Hematopoietic multipotent progenitor cell treated with erythropoietin and hydrocortisone succinate and interleukin-3 and kit ligand, for 17 days (in vitro differentiated cells): ENCODE measurements at regions not wholly inside any gene's neighbourhood (a gene's known extent, or its start where the extent isn't known, plus 50 kb on each side); places are given as distances from the start of the nearest gene placed in this dataset.

Source experiments
- DNase-seq: peaks from one replicate; pipeline ENCODE4 v3.0.0-alpha.2; 2015; ENCODE audit warnings: low spot score

DNA sequence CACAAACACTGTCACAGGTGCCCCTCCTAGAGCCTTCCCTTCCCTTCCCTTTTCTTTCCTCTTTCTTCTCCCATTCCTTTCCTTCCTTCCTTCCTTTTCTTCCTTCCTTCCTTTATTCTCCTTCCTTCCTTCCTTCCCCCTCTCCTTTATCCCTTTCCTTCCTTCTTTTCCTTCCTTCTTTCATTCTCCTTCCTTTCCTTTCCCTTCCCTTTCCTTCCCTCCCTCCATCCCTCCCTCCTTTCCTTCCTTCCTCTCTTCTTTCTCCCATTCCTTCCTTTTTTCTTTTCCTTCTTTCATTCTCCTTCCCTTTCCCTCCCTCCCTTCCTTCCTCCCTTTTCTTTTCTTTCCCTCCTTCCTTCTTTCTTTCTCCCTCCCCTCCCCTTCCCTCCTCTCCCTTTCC lies 170.0 kb downstream of the ENGASE start:
- DNase-seq, result no peak

- no peak for DNase-seq
Observed at GRCh38 chr17:79243996-79244395, 169.4 kb downstream of the ENGASE start.

DNA sequence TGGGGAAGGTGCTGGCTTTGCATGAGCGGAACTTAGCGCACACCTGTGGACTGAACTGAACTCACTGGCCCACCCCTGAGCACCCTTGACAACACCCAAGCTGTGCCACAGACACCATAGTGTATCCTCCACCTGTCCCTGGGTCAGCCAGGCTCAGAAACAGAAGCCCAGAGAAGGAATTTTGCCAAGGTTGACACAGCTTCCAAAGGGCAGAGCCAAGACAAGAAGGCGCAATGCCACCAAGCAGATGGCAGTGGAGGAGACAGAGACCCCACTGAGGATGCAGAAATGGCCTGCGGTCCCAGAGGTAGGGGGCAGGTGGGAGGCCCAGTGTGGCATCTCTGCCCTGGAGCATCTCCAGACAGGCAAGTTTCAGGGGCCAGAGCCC lies 169.0 kb downstream of the ENGASE start:
- DNase-seq, result no peak

DNA sequence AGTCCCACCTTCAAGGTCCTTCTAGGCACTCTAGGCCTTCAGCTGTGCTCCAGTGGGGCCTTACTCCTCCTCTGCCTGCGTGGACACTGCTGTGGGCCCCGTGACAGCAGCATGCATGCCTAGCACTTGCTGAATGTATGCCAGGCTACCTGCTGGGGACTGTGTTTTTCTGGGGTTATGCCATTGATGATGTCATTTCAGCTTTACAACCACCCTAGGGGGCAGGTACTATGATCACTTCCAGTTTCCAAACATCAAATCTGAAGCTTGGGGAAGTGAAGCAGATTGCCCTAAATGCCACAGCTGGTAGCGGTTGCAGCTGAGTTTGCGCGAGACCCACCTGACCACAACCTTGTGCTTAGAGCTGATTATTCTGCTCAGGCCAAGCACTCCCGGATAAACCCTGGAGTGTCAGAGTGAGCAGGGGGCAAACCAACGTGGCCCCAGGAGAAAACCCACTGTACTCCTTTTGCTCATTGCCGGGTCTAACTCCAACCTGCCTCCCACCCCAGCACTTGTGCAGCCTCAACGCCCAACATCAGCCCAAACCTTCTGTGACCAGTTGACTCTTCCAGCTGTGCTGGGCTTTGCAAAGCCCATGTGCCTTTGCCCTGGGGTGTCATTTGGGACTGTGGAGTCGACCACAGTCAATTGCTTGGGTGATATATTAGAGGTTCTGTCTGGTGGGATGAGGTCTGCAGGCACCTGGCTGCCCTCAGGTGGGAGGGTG lies 168.4 kb downstream of the ENGASE start:
- DNase-seq, result no peak

- DNase-seq, result no peak
Observed at GRCh38 chr17:79242393-79242792, 167.8 kb downstream of the ENGASE start.

DNA sequence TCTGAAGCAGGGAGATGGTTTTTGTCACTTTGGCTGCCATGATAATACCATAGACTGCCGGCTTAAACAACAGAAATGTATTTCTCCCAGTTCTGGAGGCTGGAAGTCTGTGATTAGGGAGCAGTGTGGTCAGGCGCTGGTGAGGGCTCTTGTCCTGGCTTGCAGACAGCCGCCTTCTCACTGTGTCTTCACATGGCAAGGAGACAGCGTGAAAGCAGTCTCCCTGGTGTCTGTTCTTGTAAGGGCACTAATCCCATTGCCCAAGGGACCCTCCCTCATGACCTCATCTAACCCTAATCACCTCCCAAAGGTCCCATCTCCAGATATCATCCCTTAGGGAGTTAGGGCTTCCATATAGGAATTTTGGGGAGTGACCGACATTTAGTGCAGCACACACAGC lies 167.0 kb downstream of the ENGASE start:
- DNase-seq, result no peak

- DNase-seq, result no peak
Observed at GRCh38 chr17:79239205-79239604, 164.6 kb downstream of the ENGASE start.

DNA sequence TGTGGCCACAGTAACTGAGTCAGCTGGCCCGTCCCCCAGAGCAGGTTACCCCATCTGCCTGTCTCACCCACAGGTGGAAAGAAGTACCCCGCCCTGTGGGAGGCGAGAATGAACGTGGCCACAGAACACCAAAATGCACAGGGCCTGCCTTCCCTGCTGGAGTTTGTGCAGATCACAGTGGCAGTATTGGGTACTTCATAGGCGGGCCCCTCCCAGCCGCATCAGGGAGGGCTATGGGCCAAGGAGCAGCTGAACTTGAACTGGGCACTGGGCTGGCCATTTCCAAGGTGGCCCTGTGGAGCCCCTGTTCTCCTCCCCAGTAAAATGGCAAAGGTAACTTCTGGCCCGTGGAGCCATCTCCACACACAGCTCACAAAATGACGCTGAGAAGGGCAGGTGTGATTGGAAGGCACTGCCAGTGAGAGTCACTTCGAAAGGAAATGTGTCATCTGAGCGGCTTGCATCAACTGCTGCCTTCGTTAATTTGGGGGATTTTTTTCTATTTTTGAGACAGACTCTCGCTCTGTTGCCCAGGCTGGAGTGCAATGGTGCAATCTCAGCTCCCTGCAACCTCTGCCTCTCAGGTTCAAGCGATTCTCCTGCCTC lies 162.9 kb downstream of the ENGASE start:
- no peak for DNase-seq

GRCh38 chr17:79235808-79236207 lies 161.2 kb downstream of the ENGASE start:
- no peak for DNase-seq

DNA sequence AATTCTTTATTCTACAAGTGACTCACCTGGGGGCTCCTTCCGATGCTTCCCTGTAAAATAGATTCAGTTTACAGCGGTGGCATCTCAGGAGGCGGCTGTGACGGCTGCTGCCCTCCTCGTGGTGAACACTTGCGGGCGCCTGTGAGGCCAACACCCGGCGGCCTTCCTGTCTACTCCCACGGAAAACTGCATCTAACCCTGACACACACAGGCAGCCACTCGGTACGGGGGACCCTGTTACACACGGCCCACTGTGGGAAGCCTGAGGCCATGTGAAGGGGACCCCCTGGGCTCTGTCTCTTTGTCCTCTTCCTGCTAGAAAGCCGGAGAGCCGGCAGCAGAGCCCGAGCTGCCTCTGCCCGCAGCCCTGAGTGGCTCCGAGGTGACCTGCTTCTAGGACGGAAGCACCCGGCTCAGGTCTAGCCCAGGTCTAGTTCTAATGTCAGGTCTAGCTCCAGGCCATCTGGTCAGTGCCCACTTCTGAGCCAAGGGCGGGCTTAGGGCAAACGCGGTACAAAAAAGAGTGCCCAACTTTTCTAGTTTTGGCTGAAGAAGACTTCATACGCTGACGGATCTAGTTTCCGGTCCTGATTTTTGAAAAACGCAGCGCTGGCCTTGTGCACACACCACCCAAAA lies 159.4 kb downstream of the ENGASE start:
- DNase-seq, result no peak

- no peak for DNase-seq
Observed at GRCh38 chr17:79232957-79233356, 158.3 kb downstream of the ENGASE start.

- no peak for DNase-seq
Observed at GRCh38 chr17:79231766-79232287, 157.2 kb downstream of the ENGASE start.

- DNase-seq, result no peak
Observed at GRCh38 chr17:79230576-79230975, 156.0 kb downstream of the ENGASE start.

- DNase-seq, result no peak
Observed at GRCh38 chr17:79226037-79226436, 151.4 kb downstream of the ENGASE start.

- DNase-seq, result no peak
Observed at GRCh38 chr17:79224903-79225302, 150.3 kb downstream of the ENGASE start.

DNA sequence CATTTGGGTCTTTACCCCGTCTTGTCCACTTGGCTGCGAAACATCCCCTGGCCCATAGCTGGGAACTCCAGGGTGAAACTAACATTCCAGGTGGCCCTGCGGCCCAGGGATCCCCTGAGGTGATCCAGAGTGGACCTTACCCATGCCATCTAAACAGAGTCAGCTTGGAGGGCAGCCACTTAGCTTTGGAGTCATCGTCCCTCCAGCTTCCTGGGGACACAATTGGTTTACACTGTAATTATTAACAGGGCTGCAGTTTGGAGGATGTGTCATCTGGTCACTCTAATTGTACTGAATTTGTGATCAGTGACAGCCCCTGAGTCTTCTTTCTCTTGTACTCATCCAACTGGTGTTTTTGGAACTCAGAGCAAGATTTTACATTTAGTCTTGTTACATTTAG lies 149.9 kb downstream of the ENGASE start:
- no peak for DNase-seq

DNA sequence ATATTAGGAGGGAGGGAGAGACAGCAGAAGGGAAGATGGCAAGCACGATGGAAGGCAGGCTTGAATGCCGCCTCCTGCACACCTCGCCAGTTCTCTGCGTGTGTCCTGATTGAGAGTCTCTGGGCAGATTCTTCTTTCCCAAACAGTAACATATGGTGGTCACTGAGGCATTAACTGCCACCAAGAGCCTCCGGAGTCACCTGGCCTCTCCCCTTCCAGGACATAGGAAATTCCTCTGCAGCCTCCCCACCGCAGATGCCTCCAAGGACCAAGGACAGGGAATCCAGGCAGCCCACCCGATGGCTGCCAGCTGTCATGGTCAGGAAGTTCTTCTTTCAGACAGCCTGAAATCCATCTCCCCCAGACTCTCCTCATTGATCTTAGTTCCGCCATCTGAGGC lies 149.3 kb downstream of the ENGASE start:
- no peak for DNase-seq

DNA sequence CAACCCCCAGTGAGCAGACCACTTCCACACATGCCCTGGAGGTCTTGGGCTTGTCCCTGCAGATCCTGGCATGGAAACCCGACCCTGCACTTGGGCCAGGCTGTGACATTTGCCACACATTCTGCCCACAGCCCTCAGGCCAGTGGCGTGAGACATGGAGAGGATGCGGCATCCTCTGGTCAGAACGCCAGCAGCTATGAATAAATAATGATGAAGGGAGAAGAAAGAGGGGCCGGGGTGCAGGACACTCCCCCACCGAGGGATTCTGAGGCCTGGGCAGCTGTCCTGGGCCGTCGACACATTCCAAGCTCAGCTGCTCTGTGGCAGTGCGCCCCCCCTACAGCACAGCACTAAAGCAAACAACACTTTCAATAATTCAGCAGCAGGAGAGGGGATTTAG lies 148.8 kb downstream of the ENGASE start:
- no peak for DNase-seq

DNA sequence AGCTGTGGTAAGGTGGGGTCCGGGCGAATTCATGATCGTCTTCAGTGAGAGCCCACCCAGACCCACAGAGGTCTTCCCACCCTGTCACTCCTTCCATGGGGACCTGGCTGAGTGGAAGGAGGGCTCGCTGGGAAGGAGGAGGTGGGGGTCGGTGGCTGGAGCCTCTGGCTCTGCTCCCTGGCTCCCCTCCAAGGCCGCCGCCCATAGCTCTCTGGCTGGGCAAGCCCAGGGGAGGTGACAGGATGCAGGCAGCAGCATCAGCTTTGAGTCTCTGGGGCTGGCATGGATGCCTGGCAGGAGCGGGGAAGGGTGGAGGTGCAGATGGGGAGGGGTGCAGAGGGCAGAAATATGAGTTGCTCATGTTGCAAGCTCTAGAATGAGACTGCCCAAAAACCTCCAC lies 147.0 kb downstream of the ENGASE start:
- DNase-seq, result no peak

- DNase-seq, result no peak
Observed at GRCh38 chr17:79220713-79221291, 146.2 kb downstream of the ENGASE start.

DNA sequence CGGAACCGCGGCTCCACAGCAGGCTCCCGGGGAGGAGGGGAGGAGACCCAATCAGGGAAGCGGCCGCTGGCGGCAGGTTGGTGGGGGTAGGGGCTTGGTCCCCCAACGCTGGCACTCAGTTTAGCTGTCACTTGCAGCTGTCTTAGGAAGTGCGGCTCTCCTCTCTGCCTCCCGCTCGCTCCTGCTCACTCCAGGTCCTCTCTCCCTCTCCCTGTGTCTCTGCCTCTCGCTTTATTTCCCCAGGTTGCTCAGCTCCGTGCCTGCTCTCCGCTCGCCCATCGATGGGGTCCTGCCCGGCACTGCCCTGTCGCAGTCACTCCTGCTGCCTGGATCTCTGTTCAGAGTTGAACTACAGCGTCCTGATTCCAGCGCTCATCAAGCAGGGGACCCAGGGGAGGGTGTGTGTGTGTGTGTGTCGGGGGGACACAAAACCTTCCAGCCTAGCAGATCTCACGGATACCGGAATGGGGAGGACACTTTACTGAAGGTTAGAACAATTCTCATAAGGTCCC lies 145.6 kb downstream of the ENGASE start:
- no peak for DNase-seq

GRCh38 chr17:79219208-79219935 lies 144.7 kb downstream of the ENGASE start:
- DNase-seq, result no peak
